ENCODE measurements at regions not wholly inside any gene's neighbourhood (a gene's known extent, or its start where the extent isn't known, plus 50 kb on each side); places are given as distances from the start of the nearest gene placed in this dataset.

- DNase-seq, result no peak
- TF ChIP-seq CTCF (IDR thresholded peaks at IDR 0.05), result no peak
- TF ChIP-seq EP300 (IDR thresholded peaks at IDR 0.05), result no peak
- no peak for TF ChIP-seq POLR2A (IDR thresholded peaks at IDR 0.05)
- no peaks in the 10 kb centered on the region for H3K36me3 ChIP-seq
- no peak overlapping the region for H3K4me3 ChIP-seq
- H3K27me3 ChIP-seq, result no peaks in the 10 kb centered on the region
- WGBS, 3 donors, result 62 to 73% (median 72%) methylated on average over 2 of the region's 2 CpGs
- H3K4me1 ChIP-seq (ENCODE audit: insufficient read depth), result no peaks in the 10 kb centered on the region
- intact Hi-C loops (cut with DNase I), result no loop called here
- no peaks in the 10 kb centered on the region for H3K9me3 ChIP-seq
- no peak overlapping the region for H3K27ac ChIP-seq
Measured at GRCh38 chr13:84774111-84774510, 891.8 kb upstream of the SLITRK1 start.

GRCh38 chr13:84760956-84761355, 878.7 kb upstream of the SLITRK1 start:
- no peaks in the 10 kb centered on the region for H3K9me3 ChIP-seq
- no peaks in the 10 kb centered on the region for H3K4me1 ChIP-seq (ENCODE audit: insufficient read depth)
- 89 to 95% (median 92%) methylated on average over 1 of the region's 1 CpG for WGBS, 3 donors
- H3K27me3 ChIP-seq, result no peaks in the 10 kb centered on the region
- TF ChIP-seq EP300 (IDR thresholded peaks at IDR 0.05) (no peak), CTCF (IDR thresholded peaks at IDR 0.05) (no peak), POLR2A (IDR thresholded peaks at IDR 0.05) (no peak)
- no peak overlapping the region for H3K4me3 ChIP-seq
- no peaks in the 10 kb centered on the region for H3K36me3 ChIP-seq
- H3K27ac ChIP-seq, result no peak overlapping the region
- DNase-seq, result no peak
- intact Hi-C loops (cut with DNase I), result no loop called here

- 49 to 54% (median 50%) methylated on average over 1 of the region's 1 CpG for WGBS, 3 donors
Measured at GRCh38 chr13:84749126-84749525, 866.9 kb upstream of the SLITRK1 start.

DNA sequence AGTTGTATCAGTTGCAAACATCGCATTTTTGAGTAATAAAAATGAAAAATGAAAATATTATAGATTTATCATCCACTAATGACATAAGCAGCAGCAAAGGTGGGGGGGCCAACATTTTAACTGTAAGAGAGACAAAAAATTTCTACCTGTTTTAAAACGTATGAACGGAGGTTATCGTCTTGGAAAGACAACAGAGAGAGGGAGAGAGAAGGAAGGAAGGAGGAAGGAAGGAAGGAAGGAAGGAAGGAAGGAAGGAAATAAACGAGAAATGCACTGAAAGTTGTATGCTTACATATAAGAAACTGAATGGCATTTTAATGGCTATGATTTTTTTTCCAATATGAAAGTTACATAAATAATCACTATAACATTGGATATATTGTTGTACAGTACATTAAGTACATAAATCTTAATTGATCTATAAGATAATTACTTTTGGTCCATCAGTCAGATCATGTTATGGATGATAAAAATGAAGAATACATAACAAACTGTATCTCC, 862.8 kb upstream of the SLITRK1 start:
- Histone ChIP-seq H3K9me3 (no peaks in the 10 kb centered on the region), H3K4me1 (ENCODE audit: insufficient read depth) (no peaks in the 10 kb centered on the region), H3K4me3 (no peak overlapping the region), H3K27me3 (no peaks in the 10 kb centered on the region), H3K27ac (no peak overlapping the region), H3K36me3 (no peaks in the 10 kb centered on the region)
- intact Hi-C loops (cut with DNase I), result no loop called here
- WGBS, 3 donors, result 78 to 91% (median 81%) methylated on average over 5 of the region's 5 CpGs
- TF ChIP-seq POLR2A (IDR thresholded peaks at IDR 0.05) (no peak), EP300 (IDR thresholded peaks at IDR 0.05) (no peak), CTCF (IDR thresholded peaks at IDR 0.05) (no peak)
- DNase-seq, result no peak

More at GRCh38 chr13:84749126-84749525, 866.9 kb upstream of the SLITRK1 start:
- H3K4me1 ChIP-seq (ENCODE audit: insufficient read depth), result no peaks in the 10 kb centered on the region
- no peaks in the 10 kb centered on the region for H3K27me3 ChIP-seq
- no peak for DNase-seq
- H3K27ac ChIP-seq, result no peak overlapping the region
- no peak overlapping the region for H3K4me3 ChIP-seq
- H3K36me3 ChIP-seq, result no peaks in the 10 kb centered on the region
- no peaks in the 10 kb centered on the region for H3K9me3 ChIP-seq
- TF ChIP-seq EP300 (IDR thresholded peaks at IDR 0.05) (no peak), POLR2A (IDR thresholded peaks at IDR 0.05) (no peak), CTCF (IDR thresholded peaks at IDR 0.05) (no peak)
- intact Hi-C loops (cut with DNase I), result no loop called here
